HepG2 (cell line): ENCODE measurements at regions not wholly inside any gene's neighbourhood (a gene's known extent, or its start where the extent isn't known, plus 50 kb on each side); places are given as distances from the start of the nearest gene placed in this dataset.

ENCODE experiments used
- ATAC-seq: fragments of 200-7000 bp; cut with Tn5 transposase; 3 replicates; pipeline ENCODE4 v1.9.1; 2020; ENCODE audit warnings: mild to moderate bottlenecking, moderate library complexity
- BruUV-seq: library from RNA; stranded (reverse); fragments of 400-500 nt; replicated peaks from 2 replicates; lab custom pipeline; 2021; lab: Mats Ljungman, UMichigan
- CTCF ChIA-PET: fragments of 300-600 bp; formaldehyde crosslinking; extraction: SDS; loops from one replicate; lab custom pipeline; 2021; ENCODE audit warnings: low total read pairs, inconsistent platforms, low intra/inter-chr PET ratio; lab: Yijun Ruan, JAX
- POLR2A ChIA-PET: fragments of 350-600 bp; sonication (Branson Sonifier 250); formaldehyde crosslinking; loops from one replicate; lab custom pipeline; 2020; ENCODE audit warnings: antibody characterized with exemption, inconsistent platforms; lab: Yijun Ruan, JAX
- DNase-seq: peaks from one replicate; pipeline ENCODE4 v3.0.0-alpha.2; 2015; ENCODE audit warnings: low spot score
- FAIRE-seq: peaks from 3 replicates; lab custom pipeline; 2011; peaks lifted over from hg19 to GRCh38; lab: Jason Lieb, UNC
- H2AFZ ChIP-seq: one replicate; pipeline ENCODE4 v1.6.1; 2011; ENCODE audit warnings: low read length, inconsistent platforms
- H3K27ac ChIP-seq: fragments of 300-600 bp; 3 replicates; pipeline ENCODE4 v1.8.0; 2011; ENCODE audit warnings: mixed run types, mild to moderate bottlenecking, mixed read lengths, low read length, inconsistent platforms; ENCODE audit not compliant: insufficient read depth; ENCODE audit errors: extremely low read length
- H3K27me3 ChIP-seq, 2 experiments: fragments of 200-600 bp in 1 of 2; 2 replicates in 1 of 2; 3 replicates in 1 of 2; pipeline versions ENCODE4 v1.6.0 to v1.8.0; 2011; ENCODE audit warnings: low read length in 2 of 2, mild to moderate bottlenecking in 2 of 2, moderate library complexity in 2 of 2, inconsistent platforms in 1 of 2; ENCODE audit not compliant: insufficient read depth in 2 of 2, control insufficient read depth in 1 of 2
- H3K36me3 ChIP-seq, 2 experiments: fragments of 200-600 bp in 1 of 2; replicated peaks in 1 of 2; 2 replicates in 1 of 2; 3 replicates in 1 of 2; pipeline versions ENCODE4 v1.5.1 to v1.8.0; 2011; ENCODE audit warnings: low read length in 2 of 2, inconsistent platforms in 1 of 2; ENCODE audit not compliant: insufficient read depth in 2 of 2, control insufficient read depth in 1 of 2
- H3K4me1 ChIP-seq: 2 replicates; pipeline ENCODE4 v1.5.1; 2012; ENCODE audit warnings: low read length, inconsistent platforms; ENCODE audit not compliant: insufficient read depth
- H3K4me2 ChIP-seq: 2 replicates; pipeline ENCODE4 v1.6.0; 2011; ENCODE audit warnings: low read depth, low read length, inconsistent platforms
- H3K4me3 ChIP-seq, 3 experiments: fragments of 200-600 bp in 1 of 3; sonication (generic), shearing (Covaris generic) in 1 of 3; replicated peaks in 1 of 3; 2 replicates each; pipeline ENCODE4 v1.5.1; 2011 to 2016; ENCODE audit warnings: low read length in 3 of 3, inconsistent platforms in 2 of 3, low read depth in 2 of 3, mild to moderate bottlenecking in 2 of 3, control low read depth in 1 of 3, mixed read lengths in 1 of 3; ENCODE audit not compliant: insufficient read depth in 1 of 3
- H3K79me2 ChIP-seq: one replicate; pipeline ENCODE4 v1.6.1; 2011; ENCODE audit warnings: low read length, inconsistent platforms; ENCODE audit not compliant: insufficient read depth
- H3K9ac ChIP-seq: 2 replicates; pipeline ENCODE4 v1.6.0; 2011; ENCODE audit warnings: mild to moderate bottlenecking, low read depth, low read length, inconsistent platforms; ENCODE audit not compliant: insufficient read depth
- H3K9me3 ChIP-seq: 2 replicates; pipeline ENCODE4 v1.5.1; 2012; ENCODE audit warnings: mild to moderate bottlenecking, low read length
- H4K20me1 ChIP-seq: 2 replicates; pipeline ENCODE4 v1.6.0; 2011; ENCODE audit warnings: inconsistent platforms, mild to moderate bottlenecking, low read length, moderate library complexity; ENCODE audit not compliant: insufficient read depth
- FOXM1 ChIP-seq: sonication (generic); formaldehyde crosslinking; IDR thresholded peaks from 2 replicates; pipeline ENCODE4 v1.5.0; 2020; ENCODE audit warnings: missing genetic modification reagents
- KAT2B ChIP-seq: fragments of 150-350 bp; IDR thresholded peaks from 2 replicates; pipeline ENCODE4 v1.6.1; 2014; ENCODE audit warnings: low read depth, low read length, borderline replicate concordance
- KDM2A ChIP-seq: sonication (generic); formaldehyde crosslinking; IDR thresholded peaks from 2 replicates; pipeline ENCODE4 v1.4.0; 2020; ENCODE audit warnings: low read depth, missing genetic modification reagents, borderline replicate concordance
- MAFG ChIP-seq: sonication (generic); formaldehyde crosslinking; IDR thresholded peaks from 2 replicates; pipeline ENCODE4 v1.5.1; 2020; ENCODE audit warnings: mild to moderate bottlenecking, missing genetic modification reagents
- MED8 ChIP-seq: sonication (generic); formaldehyde crosslinking; IDR thresholded peaks from 2 replicates; pipeline ENCODE4 v1.8.1; 2023; ENCODE audit warnings: mild to moderate bottlenecking, missing genetic modification reagents; ENCODE audit not compliant: insufficient replicate concordance
- MTA3 ChIP-seq: sonication (generic); formaldehyde crosslinking; IDR thresholded peaks from 2 replicates; pipeline ENCODE4 v1.4.0; 2020; ENCODE audit warnings: missing genetic modification reagents
- MTERF4 ChIP-seq: sonication (generic); formaldehyde crosslinking; IDR thresholded peaks from 2 replicates; pipeline ENCODE4 v1.8.0; 2023; ENCODE audit warnings: mild to moderate bottlenecking, missing genetic modification reagents
- NFAT5 ChIP-seq: sonication (generic); formaldehyde crosslinking; IDR thresholded peaks from 2 replicates; pipeline ENCODE4 v1.4.0; 2020; ENCODE audit warnings: missing genetic modification reagents
- NFKB2 ChIP-seq: sonication (generic); formaldehyde crosslinking; IDR thresholded peaks from 2 replicates; pipeline ENCODE4 v1.4.0; 2020; ENCODE audit warnings: missing genetic modification reagents, borderline replicate concordance
- NR1H2 ChIP-seq: sonication (generic); formaldehyde crosslinking; IDR thresholded peaks from 2 replicates; pipeline ENCODE4 v1.8.1; 2022; ENCODE audit warnings: low read depth, missing genetic modification reagents, borderline replicate concordance
- RBFOX2 ChIP-seq: fragments of 200-400 bp; formaldehyde crosslinking; IDR thresholded peaks from 2 replicates; pipeline ENCODE4 v1.6.1; 2017; ENCODE audit warnings: low read depth, mild to moderate bottlenecking, low read length
- SALL1 ChIP-seq: sonication (generic); formaldehyde crosslinking; IDR thresholded peaks from 2 replicates; pipeline ENCODE4 v1.8.0; 2022; ENCODE audit warnings: mild to moderate bottlenecking, missing genetic modification reagents
- ZFP62 ChIP-seq: sonication (generic); formaldehyde crosslinking; IDR thresholded peaks from 2 replicates; pipeline ENCODE4 v1.4.0; 2020; ENCODE audit warnings: missing genetic modification reagents
- ZFP90 ChIP-seq: sonication (generic); formaldehyde crosslinking; IDR thresholded peaks from 2 replicates; pipeline ENCODE4 v1.8.0; 2022; ENCODE audit warnings: missing genetic modification reagents, mild to moderate bottlenecking, inconsistent platforms, borderline replicate concordance
- ZNF326 ChIP-seq: sonication (generic); formaldehyde crosslinking; IDR thresholded peaks from 2 replicates; pipeline ENCODE4 v1.4.0; 2020; ENCODE audit warnings: missing genetic modification reagents, borderline replicate concordance
- ZNF33B ChIP-seq: sonication (generic); formaldehyde crosslinking; IDR thresholded peaks from 2 replicates; pipeline ENCODE4 v1.5.1; 2020; ENCODE audit warnings: mild to moderate bottlenecking, missing genetic modification reagents
- ZNF557 ChIP-seq: sonication (generic); formaldehyde crosslinking; IDR thresholded peaks from 2 replicates; pipeline ENCODE4 v1.4.0; 2020; ENCODE audit warnings: missing genetic modification reagents
- ZNF678 ChIP-seq: sonication (generic); formaldehyde crosslinking; IDR thresholded peaks from 2 replicates; pipeline ENCODE4 v1.4.0; 2020; ENCODE audit warnings: mild to moderate bottlenecking, missing genetic modification reagents
- ZNF770 ChIP-seq: sonication (generic); formaldehyde crosslinking; IDR thresholded peaks from 2 replicates; pipeline ENCODE4 v1.5.0; 2020; ENCODE audit warnings: mild to moderate bottlenecking, missing genetic modification reagents
- WGBS: methylation state at CpG from one replicate; pipeline ENCODE4 v1.1.6; 2017; ENCODE audit warnings: low lambda C conversion rate; 5-methylcytosine and 5-hydroxymethylcytosine counted together
- in situ Hi-C: cut with HindIII; loops from 2 replicates; pipeline ENCODE4 v1.10.0; 2017; ENCODE audit warnings: low pct_unique_long_range_greater_than_20kb; ENCODE audit not compliant: extremely low pct_ligation_motif_present
- intact Hi-C: fragments of 100-400 bp; cut with micrococcal nuclease; formaldehyde crosslinking; loops from one replicate; pipeline ENCODE4 v1.10.0; 2022; ENCODE audit not compliant: unreplicated experiment

- Histone ChIP-seq H3K4me2 (no peak overlapping the region), H3K36me3 (no peaks in the 10 kb centered on the region), H3K4me3 (no peak overlapping the region), H3K9me3 (no peaks in the 10 kb centered on the region), H3K9ac (no peak overlapping the region), H2AFZ (no peak overlapping the region), H4K20me1 (no peaks in the 10 kb centered on the region), H3K79me2 (no peaks in the 10 kb centered on the region), H3K4me1 (no peaks in the 10 kb centered on the region), H3K27ac (no peak overlapping the region), H3K27me3 (no peaks in the 10 kb centered on the region)
- in situ Hi-C loops (no loop called here), intact Hi-C loops (no loop called here)
- TF ChIP-seq RBFOX2, result no peak
- TF ChIP-seq ZFP62 (CRISPR knock-in tag), result no peak
- no peak for TF ChIP-seq ZNF557 (CRISPR knock-in tag)
- TF ChIP-seq ZFP90 (CRISPR knock-in tag), result no peak
- no peak for TF ChIP-seq SALL1 (CRISPR knock-in tag)
- no peak for TF ChIP-seq MAFG (CRISPR knock-in tag)
- no peak for TF ChIP-seq ZNF33B (CRISPR knock-in tag)
- TF ChIP-seq MTA3 (CRISPR knock-in tag), result no peak
- no peak for TF ChIP-seq FOXM1 (CRISPR knock-in tag)
- no peak for TF ChIP-seq KAT2B
- TF ChIP-seq MED8, result no peak
- TF ChIP-seq MTERF4, result no peak
- no peak for TF ChIP-seq NFAT5 (CRISPR knock-in tag)
- no peak for TF ChIP-seq ZNF326 (CRISPR knock-in tag)
- no peak for TF ChIP-seq NR1H2 (CRISPR knock-in tag)
- TF ChIP-seq KDM2A (CRISPR knock-in tag), result no peak
- TF ChIP-seq NFKB2 (CRISPR knock-in tag), result no peak
- TF ChIP-seq ZNF678 (CRISPR knock-in tag), result no peak
- TF ChIP-seq ZNF770 (CRISPR knock-in tag), result no peak
- FAIRE-seq (no peak), ATAC-seq (no peak), DNase-seq (no peak)
- CTCF ChIA-PET, result no interaction called here
- no TSS peak for BruUV-seq
- 2% methylated on average over 3 of the region's 3 CpGs for WGBS
- POLR2A ChIA-PET, result no interaction called here
Observed at GRCh38 chr18:67677489-67677888, 161.0 kb upstream of the DSEL start.
